Heart left ventricle (tissue), 16 donors: ENCODE measurements at regions not wholly inside any gene's neighbourhood (a gene's known extent, or its start where the extent isn't known, plus 50 kb on each side); places are given as distances from the start of the nearest gene placed in this dataset.
A peak's percentile ranks its signal among the peaks of the same experiment; 100 is the strongest.

Experiments used
- ATAC-seq, 4 donors: fragments of 200-7000 bp; cut with Tn5 transposase; one replicate each; pipeline ENCODE4 v1.9.1; 2020 to 2022; ENCODE audit warnings: moderate library complexity in 4 of 4, mild to moderate bottlenecking in 3 of 4, moderate number of reproducible peaks in 1 of 4
- DNase-seq, 5 donors: peaks; one replicate each; pipeline ENCODE4 v3.0.0-alpha.2; 2020
- H3K27ac ChIP-seq, 12 donors: fragments of 200-600 bp; sonication (generic) in 4 of 12; one replicate each; pipeline versions ENCODE4 v1.5.0 to v1.8.0; 2016 to 2022; ENCODE audit warnings: mild to moderate bottlenecking in 2 of 12
- H3K27me3 ChIP-seq, 9 donors: fragments of 200-600 bp; sonication (generic) in 2 of 9; one replicate each; pipeline versions ENCODE4 v1.5.1 to v1.8.0; 2016 to 2022; ENCODE audit warnings: mild to moderate bottlenecking in 3 of 9
- H3K36me3 ChIP-seq, 9 donors: fragments of 200-600 bp; sonication (generic) in 2 of 9; one replicate each; pipeline versions ENCODE4 v1.5.0 to v1.8.0; 2018 to 2022; ENCODE audit warnings: mild to moderate bottlenecking in 2 of 9
- H3K4me1 ChIP-seq, 12 donors: fragments of 200-600 bp; sonication (generic) in 4 of 12; one replicate each; pipeline versions ENCODE4 v1.5.0 to v1.8.0; 2016 to 2022; ENCODE audit warnings: mild to moderate bottlenecking in 3 of 12
- H3K4me3 ChIP-seq, 12 donors: fragments of 200-600 bp; sonication (generic) in 4 of 12; one replicate each; pipeline versions ENCODE4 v1.5.0 to v1.8.0; 2017 to 2022; ENCODE audit warnings: mild to moderate bottlenecking in 9 of 12, moderate library complexity in 4 of 12
- H3K9me3 ChIP-seq, 12 donors: fragments of 200-600 bp; sonication (generic) in 4 of 12; one replicate each; pipeline versions ENCODE4 v1.5.0 to v1.8.0; 2016 to 2022; ENCODE audit warnings: mild to moderate bottlenecking in 1 of 12
- POLR2A ChIP-seq, 2 donors: fragments of 450-650 bp; IDR thresholded peaks; one replicate each; pipeline ENCODE4 v1.6.1; 2017; ENCODE audit warnings: antibody characterized with exemption in 2 of 2, mild to moderate bottlenecking in 2 of 2, moderate library complexity in 2 of 2
- WGBS, 4 donors: extraction: QIAGEN DNeasy Blood & Tissue Kit in 2 of 4; methylation state at CpG; one replicate each; pipeline versions ENCODE4 v1.1.5 to v1.1.7; 2013 to 2018; 5-methylcytosine and 5-hydroxymethylcytosine counted together
- intact Hi-C, 10 donors: fragments of 100-400 bp; cut with DNase I; formaldehyde crosslinking; loops; one replicate each; pipeline versions ENCODE4 v1.11.1 to v1.14.2; 2022
- TF ChIP-seq, protein P1 (sequence below), 12 donors: fragments of 200-600 bp; sonication (generic) in 4 of 12; IDR thresholded peaks; one replicate each; pipeline versions ENCODE4 v1.5.0 to v1.8.0; 2018 to 2022; ENCODE audit warnings: antibody characterized with exemption in 12 of 12, mild to moderate bottlenecking in 5 of 12
- donor health status: ischemic (EF 13 %, LVEDD 7.1; RV severe dilation, severe dysfunction).
- donor health status: healthy with polysubstance abuse.
- donor health status: DM: no; HTN: yes; CAD: no.
- donor health status: DM: no; HTN: no; CAD: no.
- donor health status: ischemic (EF 25% LVEDD 6.9; RV normal size, moderate dysfunction).
- donor health status: ischemic (EF 25% LVEDD 5.7; RV mildly dilated, moderate dysfunction).
- donor health status: healthy.
- donor health status: DM: yes; HTN: yes; CAD: no.
- donor health status: ischemic (EF 35%, LVEDD 5.7; RV mildly dilated, moderate dysfunction).
- donor health status: nonischemic (EF 11% LVEDD 7.7; RV severe dilation, severe dysfunction).
- donor health status: DM: yes; HTN: yes; CAD: no.
- donor health status: PGD.
- donor health status: ischemic (EF 29% LVEDD 5.4; RV normal size, mild dysfunction).
- donor health status: nonischemic (EF 23%, LVEDD 6.1; RV moderate dilation, normal function).

DNA sequence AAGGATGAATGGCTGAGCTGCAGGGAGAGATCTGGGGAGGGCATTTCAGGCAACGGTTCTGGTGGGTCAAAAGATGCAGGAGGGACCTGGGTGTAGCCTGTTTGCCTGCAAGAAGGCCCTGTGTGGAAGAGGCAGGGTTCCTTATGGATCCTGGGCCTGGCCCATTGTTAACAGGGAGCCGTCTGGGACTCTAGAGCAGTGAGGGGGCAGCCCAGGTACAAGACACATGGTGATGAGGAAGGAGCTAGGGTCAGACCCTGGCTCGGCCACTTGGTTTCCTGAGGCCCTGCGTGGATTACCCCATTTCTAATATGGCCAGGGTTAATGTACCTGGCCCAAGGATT lies 124.9 kb downstream of the GLI2 start:
- intact Hi-C loops = loop anchor here in 1 of 10 donors (10.0 kb wide), 1 partner anchor 126 kb away; the partner anchor contains the start of gene GLI2
- TF ChIP-seq POLR2A (IDR thresholded peaks at IDR 0.05) = no peak
- TF ChIP-seq, protein P1, sequence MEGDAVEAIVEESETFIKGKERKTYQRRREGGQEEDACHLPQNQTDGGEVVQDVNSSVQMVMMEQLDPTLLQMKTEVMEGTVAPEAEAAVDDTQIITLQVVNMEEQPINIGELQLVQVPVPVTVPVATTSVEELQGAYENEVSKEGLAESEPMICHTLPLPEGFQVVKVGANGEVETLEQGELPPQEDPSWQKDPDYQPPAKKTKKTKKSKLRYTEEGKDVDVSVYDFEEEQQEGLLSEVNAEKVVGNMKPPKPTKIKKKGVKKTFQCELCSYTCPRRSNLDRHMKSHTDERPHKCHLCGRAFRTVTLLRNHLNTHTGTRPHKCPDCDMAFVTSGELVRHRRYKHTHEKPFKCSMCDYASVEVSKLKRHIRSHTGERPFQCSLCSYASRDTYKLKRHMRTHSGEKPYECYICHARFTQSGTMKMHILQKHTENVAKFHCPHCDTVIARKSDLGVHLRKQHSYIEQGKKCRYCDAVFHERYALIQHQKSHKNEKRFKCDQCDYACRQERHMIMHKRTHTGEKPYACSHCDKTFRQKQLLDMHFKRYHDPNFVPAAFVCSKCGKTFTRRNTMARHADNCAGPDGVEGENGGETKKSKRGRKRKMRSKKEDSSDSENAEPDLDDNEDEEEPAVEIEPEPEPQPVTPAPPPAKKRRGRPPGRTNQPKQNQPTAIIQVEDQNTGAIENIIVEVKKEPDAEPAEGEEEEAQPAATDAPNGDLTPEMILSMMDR (IDR thresholded peaks at IDR 0.05) = no peak
- H3K36me3 ChIP-seq = no peaks in the 10 kb centered on the region
- peaks cover 0 to 12% (median 0%) of the 10 kb centered on the region in 12 donors for H3K4me1 ChIP-seq
- no peak overlapping the region for H3K27ac ChIP-seq
- 84 to 89% (median 89%) methylated on average over 4 of the region's 4 CpGs for WGBS, 4 donors
- H3K4me3 ChIP-seq = no peak overlapping the region
- ATAC-seq = no peak
- H3K9me3 ChIP-seq = no peaks in the 10 kb centered on the region
- no peaks in the 10 kb centered on the region for H3K27me3 ChIP-seq
- no peak for DNase-seq

DNA sequence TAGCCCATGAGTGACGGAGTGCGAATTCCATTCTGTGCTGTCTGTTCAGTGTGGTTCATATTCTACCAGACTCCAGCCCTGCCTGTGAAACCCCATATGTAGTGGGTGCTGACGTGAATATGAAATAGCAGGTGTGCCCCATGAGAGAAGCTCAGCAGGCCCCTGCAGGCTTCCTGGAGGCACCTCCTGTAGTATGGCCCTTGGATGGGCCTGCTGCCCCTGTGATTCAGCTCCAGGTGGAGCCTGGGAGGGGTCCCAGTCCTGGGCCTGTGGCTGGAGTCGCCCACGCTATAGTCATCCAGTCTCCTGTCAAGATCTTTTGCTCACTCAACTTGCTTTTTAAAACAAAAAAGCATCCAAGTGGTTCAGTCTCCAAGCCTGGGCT lies 125.5 kb downstream of the GLI2 start:
- intact Hi-C loops = loop anchor here in 1 of 10 donors (10.0 kb wide), 1 partner anchor 126 kb away; the partner anchor contains the start of gene GLI2
- Histone ChIP-seq H3K27me3 (no peaks in the 10 kb centered on the region), H3K4me3 (no peak overlapping the region), H3K36me3 (no peaks in the 10 kb centered on the region), H3K27ac (no peak overlapping the region), H3K4me1 (peaks cover 0 to 12% (median 0%) of the 10 kb centered on the region in 12 donors), H3K9me3 (no peaks in the 10 kb centered on the region)
- DNase-seq (no peak), ATAC-seq (no peak)
- 95 to 100% (median 96%) methylated on average over 2 to 5 of the region's 5 CpGs for WGBS, 4 donors
- TF ChIP-seq, protein P1 (IDR thresholded peaks at IDR 0.05) = no peak
- TF ChIP-seq POLR2A (IDR thresholded peaks at IDR 0.05) = no peak

DNA sequence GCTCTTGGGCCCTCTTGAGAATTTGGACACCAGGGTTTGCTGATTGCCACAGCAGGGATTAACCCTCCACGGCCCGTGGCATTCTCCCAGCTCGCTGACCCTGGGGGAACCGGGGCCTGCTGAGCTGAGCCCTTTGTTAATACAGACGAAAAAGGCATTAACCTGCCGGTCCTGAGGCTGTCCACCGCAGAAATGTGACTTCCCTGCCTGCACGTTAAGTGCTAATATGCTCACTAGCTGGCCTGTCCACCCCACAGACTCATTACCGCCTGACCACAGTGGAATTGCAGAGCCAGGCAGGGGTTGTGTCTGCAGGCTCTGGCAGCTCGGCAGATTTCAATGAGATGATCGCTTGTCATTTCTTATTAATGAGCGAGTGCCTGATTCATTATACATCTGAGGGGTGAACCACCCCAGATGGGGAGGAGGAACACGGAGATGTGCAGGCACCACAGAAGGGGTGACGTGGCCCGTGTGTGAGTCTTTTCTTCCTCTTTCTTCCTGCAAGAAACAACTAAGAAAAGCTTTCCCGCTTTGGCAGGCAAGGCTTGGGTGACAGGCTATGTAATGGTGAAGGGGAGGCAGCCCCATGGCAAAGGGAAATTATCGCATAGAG lies 126.0 kb downstream of the GLI2 start:
- 87 to 92% (median 89%) methylated on average over 17 of the region's 17 CpGs for WGBS, 4 donors
- H3K4me1 ChIP-seq = peaks cover 0 to 9% (median under 1%) of the 10 kb centered on the region in 12 donors
- H3K4me3 ChIP-seq = no peak overlapping the region
- no peaks in the 10 kb centered on the region for H3K36me3 ChIP-seq
- H3K27ac ChIP-seq = no peak overlapping the region
- TF ChIP-seq POLR2A (IDR thresholded peaks at IDR 0.05) = no peak
- TF ChIP-seq, protein P1 (IDR thresholded peaks at IDR 0.05) = no peak
- no peaks in the 10 kb centered on the region for H3K9me3 ChIP-seq
- peak in 1 of 5 donors; percentile 47 for DNase-seq
- no peaks in the 10 kb centered on the region for H3K27me3 ChIP-seq
- intact Hi-C loops = loop anchor here in 1 of 10 donors (10.0 kb wide), 1 partner anchor 127 kb away; the partner anchor contains the start of gene GLI2
- no peak for ATAC-seq

DNA sequence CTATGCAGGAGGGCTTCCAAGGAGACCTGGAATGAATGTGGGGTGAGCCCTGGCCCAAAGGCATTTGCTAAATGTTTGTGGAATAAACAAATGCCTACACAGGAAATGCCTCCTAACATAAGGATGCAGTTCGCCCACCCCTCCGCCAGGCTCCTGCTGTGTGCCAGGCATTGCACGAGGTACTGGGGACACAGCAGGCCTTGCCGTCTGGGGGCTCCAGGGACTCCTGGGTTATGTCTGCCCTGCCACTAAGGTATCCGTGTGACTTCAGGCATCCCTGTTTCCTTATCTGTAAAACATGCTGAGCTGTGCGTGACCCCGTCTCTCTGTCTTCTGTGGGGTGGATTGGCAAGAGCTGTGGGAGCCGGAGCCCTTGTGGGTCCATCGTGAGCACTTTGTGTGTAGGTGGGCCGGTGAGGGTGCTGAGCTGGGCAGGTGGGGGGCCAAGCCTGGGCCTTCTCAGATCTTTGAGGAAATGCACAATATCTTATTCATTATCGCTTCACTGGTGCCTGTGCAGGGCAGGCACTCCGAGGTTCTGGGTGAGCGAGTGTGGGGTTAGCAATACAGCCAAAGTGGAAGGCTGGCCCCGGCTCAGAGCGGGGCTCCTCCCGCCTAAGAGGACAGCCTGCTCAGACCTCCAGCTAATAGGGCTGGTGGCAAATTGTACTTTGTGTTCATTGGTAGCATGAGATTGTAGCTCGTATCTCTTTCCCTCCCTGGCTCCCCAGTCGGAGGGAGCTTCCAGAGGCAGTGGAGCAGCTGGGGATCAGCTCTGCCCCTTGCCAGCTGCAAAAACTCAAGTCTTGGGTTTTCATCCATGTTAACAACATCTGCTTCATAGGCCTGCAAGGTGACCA lies 126.8 kb downstream of the GLI2 start:
- 79 to 86% (median 82%) methylated on average over 18 of the region's 18 CpGs for WGBS, 4 donors
- peaks cover 0 to 7% (median 0%) of the 10 kb centered on the region in 9 donors for H3K27me3 ChIP-seq
- DNase-seq (peak in 1 of 5 donors; percentile 46), ATAC-seq (no peak)
- H3K27ac ChIP-seq = no peak overlapping the region
- no peak overlapping the region for H3K4me3 ChIP-seq
- no peaks in the 10 kb centered on the region for H3K36me3 ChIP-seq
- intact Hi-C loops = loop anchor here in 1 of 10 donors (10.0 kb wide), 1 partner anchor 128 kb away; the partner anchor contains the start of gene GLI2
- TF ChIP-seq, protein P1 (IDR thresholded peaks at IDR 0.05) = no peak
- no peak for TF ChIP-seq POLR2A (IDR thresholded peaks at IDR 0.05)
- peaks cover 0 to 16% (median 3%) of the 10 kb centered on the region in 12 donors for H3K4me1 ChIP-seq
- no peaks in the 10 kb centered on the region for H3K9me3 ChIP-seq
